IMR-90 (cell line): ENCODE measurements at regions not wholly inside any gene's neighbourhood (a gene's known extent, or its start where the extent isn't known, plus 50 kb on each side); places are given as distances from the start of the nearest gene placed in this dataset.

ENCODE experiments used
- BHLHE40 ChIP-seq: fragments of 150-350 bp; IDR thresholded peaks from 2 replicates; pipeline ENCODE4 v1.6.1; 2016; ENCODE audit warnings: mild to moderate bottlenecking, low read depth, low read length
- CEBPB ChIP-seq: IDR thresholded peaks from 2 replicates; pipeline ENCODE4 v1.6.1; 2012; ENCODE audit warnings: low read depth, low read length, improper control_type of control experiment
- CHD1 ChIP-seq: IDR thresholded peaks from 2 replicates; pipeline ENCODE4 v1.6.1; 2012; ENCODE audit warnings: low read depth, low read length, improper control_type of control experiment
- FOS ChIP-seq: fragments of 150-350 bp; IDR thresholded peaks from 2 replicates; pipeline ENCODE4 v1.6.1; 2016; ENCODE audit warnings: low read depth, low read length
- MAFK ChIP-seq: IDR thresholded peaks from 2 replicates; pipeline ENCODE4 v1.6.1; 2012; ENCODE audit warnings: low read depth, low read length, improper control_type of control experiment
- MAZ ChIP-seq: IDR thresholded peaks from 2 replicates; pipeline ENCODE4 v1.6.1; 2012; ENCODE audit warnings: low read depth, mild to moderate bottlenecking, low read length, improper control_type of control experiment, moderate library complexity, borderline replicate concordance
- MXI1 ChIP-seq: IDR thresholded peaks from 2 replicates; pipeline ENCODE4 v1.6.1; 2012; ENCODE audit warnings: low read depth, mild to moderate bottlenecking, low read length, moderate library complexity, borderline replicate concordance
- POLR2A ChIP-seq: IDR thresholded peaks from 2 replicates; pipeline ENCODE4 v1.6.1; 2012; ENCODE audit warnings: mild to moderate bottlenecking, low read depth, low read length
- RAD21 ChIP-seq: IDR thresholded peaks from 2 replicates; pipeline ENCODE4 v1.6.1; 2012; ENCODE audit warnings: low read length, improper control_type of control experiment
- RFX5 ChIP-seq: IDR thresholded peaks from 2 replicates; pipeline ENCODE4 v1.8.0; 2012; ENCODE audit warnings: low read depth, mild to moderate bottlenecking, low read length, moderate library complexity
- SMC3 ChIP-seq: fragments of 150-350 bp; IDR thresholded peaks from 2 replicates; pipeline ENCODE4 v1.6.1; 2016; ENCODE audit warnings: low read depth, mild to moderate bottlenecking, antibody characterized with exemption, low read length, moderate library complexity
- TF ChIP-seq, protein P1 (sequence below): conservative IDR thresholded peaks from 2 replicates; pipeline ENCODE4 v1.5.1; 2012; ENCODE audit warnings: mild to moderate bottlenecking, low read depth, low read length, improper control_type of control experiment
- TF ChIP-seq, protein P2 (sequence below): fragments of 150-350 bp; IDR thresholded peaks from 2 replicates; pipeline ENCODE4 v1.6.1; 2016; ENCODE audit warnings: low read depth, mild to moderate bottlenecking, low read length, moderate library complexity, borderline replicate concordance
- TF ChIP-seq, protein P3 (sequence below): fragments of 150-350 bp; IDR thresholded peaks from 2 replicates; pipeline ENCODE4 v1.6.1; 2017; ENCODE audit warnings: mild to moderate bottlenecking, antibody characterized with exemption, low read length, low read depth

DNA sequence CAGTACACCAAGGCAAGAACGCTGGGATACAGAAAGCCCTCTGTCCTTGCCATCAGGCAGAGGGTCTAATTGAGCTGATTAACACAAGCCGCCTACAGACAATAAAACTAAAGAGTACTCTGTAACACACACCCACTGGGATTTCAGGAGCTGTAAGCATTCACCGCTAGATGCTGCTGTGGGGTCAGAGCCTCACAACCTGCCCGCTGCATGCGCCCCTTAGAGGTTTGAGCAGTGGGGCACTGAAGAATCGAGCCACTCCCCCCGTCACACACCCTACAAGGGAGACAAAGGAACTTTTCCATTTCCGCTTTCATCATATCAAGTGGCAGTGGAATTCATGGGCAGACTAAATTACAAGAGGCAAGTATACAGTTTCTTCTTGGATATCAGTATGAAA lies 1080.6 kb downstream of the PCDH17 start:
- TF ChIP-seq, protein P1, sequence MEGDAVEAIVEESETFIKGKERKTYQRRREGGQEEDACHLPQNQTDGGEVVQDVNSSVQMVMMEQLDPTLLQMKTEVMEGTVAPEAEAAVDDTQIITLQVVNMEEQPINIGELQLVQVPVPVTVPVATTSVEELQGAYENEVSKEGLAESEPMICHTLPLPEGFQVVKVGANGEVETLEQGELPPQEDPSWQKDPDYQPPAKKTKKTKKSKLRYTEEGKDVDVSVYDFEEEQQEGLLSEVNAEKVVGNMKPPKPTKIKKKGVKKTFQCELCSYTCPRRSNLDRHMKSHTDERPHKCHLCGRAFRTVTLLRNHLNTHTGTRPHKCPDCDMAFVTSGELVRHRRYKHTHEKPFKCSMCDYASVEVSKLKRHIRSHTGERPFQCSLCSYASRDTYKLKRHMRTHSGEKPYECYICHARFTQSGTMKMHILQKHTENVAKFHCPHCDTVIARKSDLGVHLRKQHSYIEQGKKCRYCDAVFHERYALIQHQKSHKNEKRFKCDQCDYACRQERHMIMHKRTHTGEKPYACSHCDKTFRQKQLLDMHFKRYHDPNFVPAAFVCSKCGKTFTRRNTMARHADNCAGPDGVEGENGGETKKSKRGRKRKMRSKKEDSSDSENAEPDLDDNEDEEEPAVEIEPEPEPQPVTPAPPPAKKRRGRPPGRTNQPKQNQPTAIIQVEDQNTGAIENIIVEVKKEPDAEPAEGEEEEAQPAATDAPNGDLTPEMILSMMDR = no peak
- no peak for TF ChIP-seq POLR2A
- TF ChIP-seq MAZ = no peak
- no peak for TF ChIP-seq RAD21
- TF ChIP-seq FOS = no peak
- no peak for TF ChIP-seq RFX5
- no peak for TF ChIP-seq BHLHE40
- no peak for TF ChIP-seq CHD1
- TF ChIP-seq MAFK = no peak
- TF ChIP-seq, protein P2, sequence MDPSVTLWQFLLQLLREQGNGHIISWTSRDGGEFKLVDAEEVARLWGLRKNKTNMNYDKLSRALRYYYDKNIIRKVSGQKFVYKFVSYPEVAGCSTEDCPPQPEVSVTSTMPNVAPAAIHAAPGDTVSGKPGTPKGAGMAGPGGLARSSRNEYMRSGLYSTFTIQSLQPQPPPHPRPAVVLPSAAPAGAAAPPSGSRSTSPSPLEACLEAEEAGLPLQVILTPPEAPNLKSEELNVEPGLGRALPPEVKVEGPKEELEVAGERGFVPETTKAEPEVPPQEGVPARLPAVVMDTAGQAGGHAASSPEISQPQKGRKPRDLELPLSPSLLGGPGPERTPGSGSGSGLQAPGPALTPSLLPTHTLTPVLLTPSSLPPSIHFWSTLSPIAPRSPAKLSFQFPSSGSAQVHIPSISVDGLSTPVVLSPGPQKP = no peak
- no peak for TF ChIP-seq SMC3
- no peak for TF ChIP-seq CEBPB
- TF ChIP-seq, protein P3, sequence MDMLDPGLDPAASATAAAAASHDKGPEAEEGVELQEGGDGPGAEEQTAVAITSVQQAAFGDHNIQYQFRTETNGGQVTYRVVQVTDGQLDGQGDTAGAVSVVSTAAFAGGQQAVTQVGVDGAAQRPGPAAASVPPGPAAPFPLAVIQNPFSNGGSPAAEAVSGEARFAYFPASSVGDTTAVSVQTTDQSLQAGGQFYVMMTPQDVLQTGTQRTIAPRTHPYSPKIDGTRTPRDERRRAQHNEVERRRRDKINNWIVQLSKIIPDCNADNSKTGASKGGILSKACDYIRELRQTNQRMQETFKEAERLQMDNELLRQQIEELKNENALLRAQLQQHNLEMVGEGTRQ = no peak
- TF ChIP-seq MXI1 = no peak
